Activated T-cell treated with anti-CD3 and anti-CD28 coated beads for 24 hours (primary cell): ENCODE measurements at regions not wholly inside any gene's neighbourhood (a gene's known extent, or its start where the extent isn't known, plus 50 kb on each side); places are given as distances from the start of the nearest gene placed in this dataset.
"Not testable (repeated sequence)": the region's sequence is repeated elsewhere in the genome, so short reads cannot be mapped to it uniquely, and the experiment has no call there.

ENCODE experiments used
- DNase-seq: peaks from one replicate; pipeline ENCODE4 v3.0.0-alpha.2; 2020; ENCODE audit warnings: low read depth

DNA sequence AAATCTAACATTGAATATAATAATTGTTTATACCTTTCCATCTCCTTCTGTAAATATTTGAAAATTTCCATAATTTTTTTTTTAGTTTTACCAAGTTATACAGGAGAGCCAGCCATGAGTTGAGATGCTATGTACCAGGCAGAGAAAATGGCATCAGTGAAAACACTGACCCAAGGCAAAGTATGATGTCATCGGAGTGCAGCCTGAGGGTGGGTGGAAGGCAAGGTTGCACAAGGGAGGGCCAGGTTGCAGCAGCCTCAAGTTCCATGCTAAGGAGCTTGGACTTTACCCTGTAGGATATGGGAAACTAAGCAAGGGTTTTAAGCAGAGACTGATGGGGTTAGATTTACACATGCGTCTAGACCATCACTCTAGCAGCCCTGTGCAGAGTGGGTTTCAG is 441.1 kb downstream of the BCAT1 start:
- no peak for DNase-seq

DNA sequence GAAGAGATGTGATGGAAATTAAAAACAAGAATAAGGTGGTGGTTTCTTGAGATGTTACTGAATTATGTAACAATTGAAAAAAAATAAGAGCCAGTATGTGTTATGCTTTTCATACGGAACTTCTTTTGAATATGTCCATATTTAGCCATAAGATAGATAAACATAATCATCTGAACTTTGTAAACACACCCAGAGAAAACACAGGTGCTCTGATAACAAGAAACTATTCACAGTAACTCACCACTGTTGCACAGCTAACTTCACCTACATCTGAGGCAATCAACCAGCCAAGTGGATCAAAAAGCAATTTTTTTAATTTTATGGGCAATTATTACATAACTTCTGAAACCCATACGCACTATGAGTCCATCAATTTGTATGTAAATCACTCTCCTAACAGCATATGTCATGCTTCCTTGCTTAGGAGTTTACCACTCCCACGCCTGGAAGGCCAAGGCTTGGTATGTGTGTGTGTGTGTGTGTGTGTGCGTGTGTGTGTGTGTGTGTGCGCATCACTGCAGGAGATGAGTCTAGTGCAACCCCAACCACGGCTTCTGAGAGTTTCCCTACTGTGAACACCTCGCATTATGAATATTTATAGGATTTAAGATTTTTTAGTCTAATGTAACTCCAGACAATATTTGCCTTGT is 443.4 kb downstream of the BCAT1 start:
- no peak for DNase-seq

DNA sequence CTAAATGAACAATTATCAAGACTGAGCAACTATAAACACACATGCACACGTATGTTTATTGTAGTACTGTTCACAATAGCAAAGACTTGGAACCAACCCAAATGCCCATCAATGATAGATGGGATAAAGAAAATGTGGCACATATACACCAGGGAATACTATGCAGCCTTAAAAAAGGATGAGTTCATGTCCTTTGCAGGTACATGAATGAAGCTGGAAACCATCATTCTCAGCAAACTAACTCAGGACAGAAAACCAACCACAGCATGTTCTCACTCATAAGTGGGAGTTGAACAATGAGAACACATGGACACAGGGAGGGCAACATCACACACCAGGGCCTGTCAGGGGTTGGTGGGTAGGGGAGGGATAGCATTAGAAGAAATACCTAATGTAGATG is 445.4 kb downstream of the BCAT1 start:
- DNase-seq = not testable (repeated sequence)

DNA sequence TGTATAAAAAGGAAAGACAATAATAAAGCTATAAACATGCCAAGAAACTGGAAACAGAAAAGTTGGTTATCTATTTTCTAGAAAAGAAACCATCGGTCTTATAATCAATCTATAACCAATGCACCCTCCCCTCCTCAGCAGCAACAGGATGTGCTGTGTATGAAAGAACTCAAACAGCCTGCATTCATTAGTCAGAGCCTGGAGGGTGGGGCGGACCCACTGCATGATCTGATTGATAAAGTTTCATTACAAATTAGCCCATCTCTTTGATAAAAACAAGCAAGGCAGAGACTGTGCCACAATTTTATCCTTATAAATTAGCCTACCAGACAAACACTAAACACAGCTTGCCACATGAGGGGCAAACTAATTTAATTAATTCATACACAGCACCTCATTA is 448.1 kb downstream of the BCAT1 start:
- DNase-seq = no peak

DNA sequence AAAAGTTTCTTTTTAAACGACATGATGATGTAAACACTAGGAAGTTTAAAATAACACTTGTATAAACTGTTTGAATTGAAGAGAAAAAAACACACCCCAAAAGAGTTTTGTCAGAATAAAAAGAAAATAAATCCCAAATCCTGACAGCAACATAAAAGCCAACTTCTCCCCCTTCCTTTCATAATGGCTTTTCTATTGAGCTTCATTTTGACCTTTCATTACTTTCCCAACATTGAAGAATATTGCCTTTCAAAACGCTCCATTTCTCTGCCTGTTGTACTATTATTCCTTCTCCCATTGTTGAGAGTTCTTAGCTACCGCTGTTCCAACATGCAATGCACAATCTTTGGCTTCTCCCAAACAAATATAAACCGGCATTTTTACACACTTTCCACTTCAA is 448.5 kb downstream of the BCAT1 start:
- no peak for DNase-seq

DNA sequence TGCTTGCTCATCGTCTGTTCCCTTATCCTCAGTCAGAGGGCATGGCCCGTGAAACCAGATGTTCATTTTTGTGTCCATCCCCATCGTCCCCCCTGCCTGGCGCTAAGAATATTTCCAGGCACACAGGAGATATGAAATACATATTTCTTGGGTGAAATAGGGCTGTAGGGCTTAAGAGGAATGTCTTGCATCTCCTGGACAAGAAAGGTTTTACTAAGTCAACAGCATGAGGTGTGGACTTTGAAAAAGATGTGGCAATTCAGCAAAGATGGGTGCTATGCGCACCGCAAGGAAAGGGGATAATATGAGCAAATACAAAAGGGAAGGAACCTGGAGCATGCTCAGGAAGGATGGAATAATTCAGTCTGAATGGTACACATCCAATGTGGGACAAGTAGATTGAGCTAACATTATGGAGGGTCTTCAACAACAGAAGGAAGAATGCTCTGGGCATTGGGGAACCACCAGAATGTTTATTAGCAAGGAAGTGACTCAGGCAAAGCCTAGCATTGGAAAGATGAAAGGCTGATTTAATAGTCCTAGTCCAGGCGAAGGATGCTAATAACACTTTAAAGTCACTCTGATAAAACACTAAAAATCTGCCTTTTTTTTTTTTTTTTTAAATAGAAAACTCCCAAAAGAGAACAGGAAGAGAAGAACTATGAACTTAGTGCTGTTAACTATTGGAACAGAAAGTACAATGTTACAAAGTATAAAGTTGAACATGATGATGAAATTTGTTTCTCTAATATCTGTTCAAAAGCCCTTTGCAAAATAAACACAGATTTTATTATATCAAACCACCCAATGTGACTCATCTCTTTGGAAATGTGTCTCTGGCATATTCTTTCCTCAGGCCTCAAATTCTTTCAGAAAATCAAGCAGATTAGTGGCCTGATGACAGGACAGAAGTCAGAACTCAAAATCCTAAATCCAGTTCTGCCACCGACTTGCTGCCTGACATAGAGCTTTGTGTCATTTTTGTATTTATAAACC is 449.5 kb downstream of the BCAT1 start:
- no peak for DNase-seq

DNA sequence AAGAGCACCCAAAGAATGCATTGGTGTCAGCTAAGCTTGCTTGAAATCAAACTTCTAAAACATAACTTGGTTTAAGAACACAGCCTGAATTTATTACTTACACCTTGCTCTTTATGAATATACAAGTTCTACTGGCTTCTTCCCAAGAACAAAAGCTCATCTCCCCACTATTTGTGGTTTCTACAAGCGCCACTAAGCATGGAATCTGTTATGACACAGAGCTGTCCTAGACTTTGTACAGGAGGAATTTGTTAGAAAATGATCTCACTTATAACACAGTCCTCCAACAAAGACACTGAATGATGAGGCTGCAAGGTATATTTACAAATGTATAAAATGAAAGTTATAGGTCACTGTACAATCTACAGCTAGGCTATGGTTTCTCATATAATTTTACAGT is 452.1 kb downstream of the BCAT1 start:
- no peak for DNase-seq

DNA sequence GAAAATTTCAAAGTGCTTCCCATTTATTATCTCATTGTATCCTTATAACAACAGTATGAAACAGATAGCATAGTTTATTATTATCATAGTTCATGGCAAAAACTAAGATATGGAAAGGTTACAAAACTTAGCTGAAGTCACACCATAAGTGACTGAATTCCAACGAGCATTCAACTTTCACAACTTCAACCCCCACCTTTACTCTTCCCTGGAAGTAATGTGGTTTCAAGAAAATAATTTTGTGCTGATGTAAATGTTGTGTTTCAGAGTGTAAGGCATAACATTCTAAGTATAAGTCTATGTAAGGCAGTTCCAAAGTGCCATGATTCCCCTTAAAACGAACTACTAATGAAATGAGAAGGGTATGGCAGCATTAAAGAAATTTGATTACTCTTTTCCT is 454.5 kb downstream of the BCAT1 start:
- no peak for DNase-seq

DNA sequence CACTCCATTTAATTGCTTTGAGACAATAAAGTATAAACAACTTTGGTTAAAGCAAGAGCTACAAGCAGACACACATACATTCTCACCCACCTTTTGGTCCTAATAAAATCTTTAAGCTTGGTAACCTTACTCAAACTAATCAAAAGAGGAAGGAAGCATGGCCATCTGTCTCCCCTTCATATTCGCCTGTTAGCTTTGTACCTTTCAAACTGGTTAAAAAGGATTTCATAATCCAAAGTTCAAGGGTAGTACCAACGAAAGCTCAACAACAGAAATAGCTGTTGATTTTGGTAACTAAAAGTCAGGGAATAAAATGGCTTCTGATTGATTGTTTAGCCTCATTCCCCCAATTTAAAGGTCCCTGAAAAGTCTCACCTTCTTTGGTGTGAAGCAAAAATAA is 456.9 kb downstream of the BCAT1 start:
- DNase-seq = no peak

DNA sequence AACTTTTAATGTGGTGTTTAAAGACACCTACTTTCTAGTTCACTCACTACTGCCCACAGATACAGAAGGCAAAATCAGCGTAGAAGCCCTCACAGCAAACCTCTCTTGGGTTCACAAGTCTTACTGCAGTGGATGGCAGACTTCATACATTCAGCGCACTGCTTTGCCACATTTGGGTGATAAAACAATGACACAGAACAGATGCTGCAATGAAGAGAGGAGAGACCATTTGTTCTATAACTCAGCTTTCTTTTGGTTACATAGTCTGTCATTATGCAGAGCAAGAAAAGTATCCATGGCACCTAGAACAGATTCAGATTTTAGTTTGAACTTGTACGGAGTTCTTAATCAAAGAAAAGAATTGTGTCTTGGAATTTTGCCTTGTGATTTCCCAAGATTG is 459.0 kb downstream of the BCAT1 start:
- DNase-seq = no peak

DNA sequence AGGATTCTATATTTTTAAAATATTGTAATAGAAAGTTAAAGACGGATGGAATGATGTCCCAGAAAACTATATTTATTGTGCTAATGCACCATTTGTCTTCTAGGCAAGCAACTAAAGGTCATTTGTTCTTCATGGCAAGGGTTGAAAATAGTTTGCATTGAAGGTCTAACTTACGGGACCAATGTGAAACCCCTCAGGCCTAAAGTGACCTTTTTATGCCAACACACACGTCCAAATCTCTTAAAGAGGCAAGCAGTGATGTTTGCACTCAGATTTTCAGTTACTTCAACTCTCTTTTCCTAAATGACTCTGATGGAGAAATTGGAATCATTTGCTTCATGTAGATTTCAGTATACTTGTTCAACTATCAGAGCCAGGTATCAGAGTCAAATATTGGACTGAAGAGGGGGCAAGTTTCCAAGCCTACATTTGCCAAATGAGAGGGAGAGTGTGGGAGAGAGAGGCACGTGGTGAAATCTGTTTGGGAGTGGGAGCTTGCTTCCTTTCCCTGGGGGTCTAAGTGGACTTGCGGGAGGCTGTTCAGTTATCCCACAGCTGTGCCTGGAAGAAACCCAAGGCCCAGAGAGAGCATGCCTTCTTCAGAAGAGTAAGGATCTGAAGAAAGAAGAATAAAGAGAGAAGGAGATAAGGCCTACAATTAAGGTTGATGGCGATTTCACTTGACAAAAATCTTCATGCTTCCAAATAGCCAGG is 459.8 kb downstream of the BCAT1 start:
- DNase-seq = no peak

DNA sequence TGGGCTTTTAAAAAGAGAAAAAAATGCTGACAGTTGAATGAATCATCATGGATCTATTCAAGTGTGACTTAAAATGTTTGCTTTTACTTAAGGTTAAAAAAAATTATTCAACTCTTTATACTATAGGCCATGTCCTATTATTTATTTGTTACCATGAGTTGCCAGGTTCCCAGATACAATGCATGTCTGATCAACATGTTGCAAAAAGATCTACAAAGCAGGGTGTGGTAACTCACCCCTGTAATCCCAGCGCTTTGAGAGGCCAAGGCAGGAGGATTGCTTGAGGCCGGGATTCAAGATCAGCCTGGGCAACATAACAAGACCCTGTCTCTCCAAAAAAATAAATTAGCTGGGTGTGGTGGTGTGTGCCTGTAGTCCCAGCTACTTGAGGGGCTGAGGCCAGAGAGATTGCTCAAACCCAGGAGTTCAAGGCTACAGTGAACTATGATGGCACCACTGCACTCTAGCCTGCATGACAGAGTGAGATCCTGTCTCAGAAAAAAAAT is 460.8 kb downstream of the BCAT1 start:
- DNase-seq = no peak

DNA sequence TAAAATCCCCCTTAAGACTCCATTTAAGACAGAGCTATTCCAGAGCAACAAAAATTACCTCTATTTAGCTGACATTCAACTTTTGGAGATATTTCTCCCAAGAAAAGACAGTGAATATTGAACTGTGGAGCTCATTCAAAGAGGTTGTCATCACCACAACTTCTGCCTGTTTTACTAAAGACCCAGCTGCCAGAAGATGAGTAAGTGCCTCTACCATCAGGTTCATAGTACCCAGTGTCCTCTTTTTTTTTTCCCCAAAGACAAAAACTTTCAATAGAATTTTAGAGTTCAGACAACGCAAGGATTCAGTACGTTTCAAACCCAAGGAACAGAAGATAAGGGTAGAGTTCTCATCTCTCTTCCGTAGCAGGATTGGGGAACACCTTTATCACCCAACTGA is 461.3 kb downstream of the BCAT1 start:
- DNase-seq = no peak

DNA sequence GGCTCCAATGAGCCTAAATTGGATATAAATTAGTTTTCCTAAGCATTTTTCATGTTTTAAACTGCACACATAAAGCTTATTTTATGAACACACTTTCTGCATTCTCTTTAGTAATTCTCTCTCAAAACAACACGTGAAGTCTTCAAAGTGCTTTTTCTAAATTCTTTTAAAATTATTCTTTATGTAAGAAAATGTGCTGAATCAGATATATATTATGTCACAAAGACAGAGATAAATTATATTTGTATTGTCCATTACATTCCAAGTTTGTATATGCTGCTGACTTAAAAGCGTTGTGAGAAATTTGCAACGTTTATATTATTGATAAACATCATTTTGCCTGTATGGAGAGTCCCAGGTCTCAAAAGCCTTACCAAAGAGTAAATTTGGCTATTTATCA is 465.2 kb downstream of the BCAT1 start:
- DNase-seq = no peak

DNA sequence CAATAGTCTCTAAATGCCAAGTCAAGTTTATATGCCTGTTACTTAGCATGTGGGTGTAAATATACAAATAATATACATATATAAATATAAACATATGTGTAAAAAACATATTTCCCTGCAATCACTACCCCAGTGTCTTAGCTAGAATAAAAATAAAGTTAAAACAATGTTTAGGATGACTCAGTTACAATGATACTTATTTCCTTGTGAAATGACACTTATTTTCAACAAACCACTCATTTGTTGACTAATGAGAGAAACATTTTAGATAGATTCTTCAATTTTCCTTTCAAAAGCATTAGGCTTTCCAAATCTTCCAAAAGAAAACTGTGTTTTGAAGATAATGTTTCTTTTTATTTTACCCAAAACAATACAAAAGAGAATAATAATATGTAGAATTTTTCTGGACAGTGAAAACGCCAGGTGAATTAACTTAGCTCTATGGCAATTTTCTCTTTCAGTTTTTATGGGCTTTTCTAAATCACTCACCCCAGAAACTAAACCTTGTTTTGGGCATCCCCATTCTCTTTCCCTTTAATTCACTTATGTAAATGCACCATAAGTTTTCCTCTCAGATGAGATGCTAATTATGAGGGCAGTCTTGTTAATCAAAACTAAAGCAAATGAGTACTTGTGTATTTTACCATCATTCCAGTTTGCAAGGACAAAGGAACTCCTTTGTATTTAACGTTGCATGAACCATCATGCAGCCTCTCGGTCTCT is 465.9 kb downstream of the BCAT1 start:
- no peak for DNase-seq

DNA sequence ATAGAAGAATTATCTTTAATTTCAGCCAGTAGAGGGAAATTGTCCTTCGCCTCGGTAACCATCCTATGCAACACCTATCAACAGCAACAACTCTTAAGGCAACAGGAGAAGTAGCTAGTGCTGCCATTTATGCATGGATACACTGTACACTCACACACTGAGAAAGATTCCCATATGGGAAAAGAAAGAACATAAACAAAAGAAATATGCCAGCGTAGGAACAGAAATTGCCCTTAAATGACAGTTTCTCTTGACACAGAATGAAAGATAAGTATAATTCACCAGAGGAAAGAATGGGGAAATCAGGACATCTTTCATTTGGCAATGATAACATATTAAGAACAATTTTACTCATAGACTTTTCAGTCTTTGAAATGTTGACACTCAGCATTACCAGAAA is 466.9 kb downstream of the BCAT1 start:
- no peak for DNase-seq

DNA sequence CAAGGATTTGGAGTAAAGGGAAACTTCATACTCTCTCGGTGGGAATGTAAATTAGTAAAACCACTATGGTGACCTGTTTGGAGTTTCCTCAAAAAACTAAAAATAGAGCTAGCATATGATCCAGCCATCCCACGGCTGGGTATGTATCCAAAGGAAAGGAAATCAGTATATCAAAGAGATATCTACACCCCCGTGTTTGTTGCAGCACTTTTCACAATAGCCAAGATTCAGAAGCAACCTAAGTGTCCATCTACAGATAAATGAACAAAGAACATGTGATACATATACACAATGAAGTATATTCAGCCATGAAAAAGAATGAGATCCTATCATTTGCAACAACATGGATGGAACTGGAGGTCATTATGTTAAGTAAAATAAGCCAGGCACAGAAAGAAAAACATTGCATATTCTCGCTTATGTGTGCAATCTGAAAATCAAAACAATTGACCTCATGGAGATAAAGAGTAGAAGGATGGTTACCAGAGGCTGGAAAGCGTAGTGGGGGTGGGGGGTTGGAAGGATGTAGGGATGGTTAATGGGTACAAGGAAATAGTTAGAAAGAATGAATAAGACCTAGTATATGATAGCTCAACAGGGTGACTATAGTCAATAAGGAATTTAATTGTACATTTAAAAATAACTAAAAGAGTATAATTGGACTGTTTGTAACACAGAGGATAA is 468.0 kb downstream of the BCAT1 start:
- DNase-seq = no peak

DNA sequence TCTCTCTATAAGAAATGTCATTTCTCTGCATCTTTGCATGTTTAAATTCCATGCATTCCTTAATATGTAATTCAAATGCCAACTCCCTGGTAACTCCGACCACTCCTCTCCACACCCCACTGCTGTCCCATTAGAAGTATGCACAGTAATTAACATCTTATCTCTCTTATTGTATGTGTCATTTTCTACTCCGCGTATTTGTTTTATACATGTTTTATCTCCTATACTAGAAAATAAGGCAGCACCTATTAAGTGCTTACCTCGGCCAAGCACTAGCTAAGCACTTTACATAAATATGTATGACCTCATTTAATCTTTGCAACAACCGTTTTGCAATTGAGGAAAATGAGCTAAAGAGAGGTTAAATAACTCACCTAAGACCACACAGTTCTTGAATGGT is 469.8 kb downstream of the BCAT1 start:
- no peak for DNase-seq

DNA sequence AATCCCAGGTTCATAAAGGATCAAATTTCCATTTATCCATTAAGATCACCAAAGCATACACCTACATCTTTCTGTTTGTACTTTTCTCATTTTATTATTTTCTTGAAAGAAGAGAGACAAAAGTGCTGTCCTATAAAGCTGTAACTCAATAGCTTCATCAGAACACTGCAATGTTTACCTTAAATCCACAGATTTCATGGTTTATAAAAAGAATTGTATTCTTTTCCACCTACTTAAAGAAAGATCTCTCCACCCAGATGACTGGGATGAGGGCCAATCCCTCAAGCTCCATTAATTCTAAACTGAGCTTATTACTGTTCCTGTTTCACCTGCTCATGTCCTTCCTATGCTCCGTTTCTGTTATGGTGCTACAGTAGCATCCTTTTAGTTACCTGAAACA is 470.6 kb downstream of the BCAT1 start:
- DNase-seq = no peak

DNA sequence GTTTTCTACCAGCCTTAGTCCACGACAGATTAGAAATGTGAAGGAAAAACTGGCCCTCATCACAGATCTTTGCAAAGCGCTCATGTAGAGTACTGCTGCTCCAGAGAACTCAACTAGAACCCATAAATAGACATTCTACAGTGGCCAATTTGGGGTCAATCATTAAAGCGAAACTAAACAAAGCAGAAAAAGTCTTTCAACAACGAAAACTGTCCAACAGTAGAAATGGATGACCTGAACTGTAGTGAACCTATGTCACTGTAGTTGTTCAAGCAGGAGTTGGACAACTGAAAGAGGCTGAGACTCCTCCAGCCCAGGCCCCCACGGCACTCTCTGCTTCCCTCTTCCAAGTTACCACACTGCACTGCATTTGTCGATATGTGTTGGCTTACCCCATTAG is 472.6 kb downstream of the BCAT1 start:
- DNase-seq = no peak

DNA sequence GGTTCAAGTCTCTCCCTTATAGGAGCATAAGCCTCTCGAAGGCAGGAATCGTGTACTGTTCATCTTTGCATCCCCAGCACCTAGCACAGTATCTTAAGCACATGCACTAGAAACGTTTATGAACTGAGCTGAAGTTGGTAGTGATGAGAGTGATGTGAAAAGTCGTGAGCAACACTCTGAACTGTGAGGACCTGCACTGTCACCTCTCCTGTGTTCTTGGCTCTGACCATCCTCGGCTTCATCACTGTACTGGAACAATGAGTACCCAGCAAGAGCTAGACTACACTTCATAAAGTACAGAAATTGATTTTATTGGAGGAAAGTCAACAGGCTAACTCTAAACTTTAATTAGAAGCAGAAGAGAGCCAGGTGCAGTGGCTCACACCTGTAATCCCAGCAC is 473.6 kb downstream of the BCAT1 start:
- no peak for DNase-seq
